H9 (cell line): ENCODE measurements at regions not wholly inside any gene's neighbourhood (a gene's known extent, or its start where the extent isn't known, plus 50 kb on each side); places are given as distances from the start of the nearest gene placed in this dataset.

ENCODE experiments used
- DNase-seq: peaks from one replicate; pipeline ENCODE4 v3.0.0-alpha.2; 2017
- H2AFZ ChIP-seq: one replicate; pipeline ENCODE4 v1.6.1; 2013; ENCODE audit warnings: mild to moderate bottlenecking, low read length, control low read depth, moderate library complexity
- H2AK5ac ChIP-seq: 2 replicates; pipeline ENCODE4 v1.6.1; 2013; ENCODE audit warnings: low read length, control low read depth, mixed read lengths; ENCODE audit not compliant: insufficient read length
- H2BK120ac ChIP-seq: one replicate; pipeline ENCODE4 v1.6.1; 2013; ENCODE audit warnings: low read depth, mild to moderate bottlenecking, low read length, control low read depth, inconsistent platforms; ENCODE audit not compliant: poor library complexity, severe bottlenecking
- H2BK12ac ChIP-seq: 2 replicates; pipeline ENCODE4 v1.6.1; 2013; ENCODE audit warnings: low read length, control low read depth, mixed read lengths, low read depth; ENCODE audit not compliant: insufficient read length
- H2BK15ac ChIP-seq: 2 replicates; pipeline ENCODE4 v1.6.1; 2013; ENCODE audit warnings: low read depth, low read length, control low read depth
- H2BK20ac ChIP-seq: one replicate; pipeline ENCODE4 v1.6.1; 2013; ENCODE audit warnings: low read depth, mild to moderate bottlenecking, low read length, control low read depth, inconsistent platforms; ENCODE audit not compliant: poor library complexity, severe bottlenecking
- H2BK5ac ChIP-seq: 2 replicates; pipeline ENCODE4 v1.6.1; 2013; ENCODE audit warnings: low read length, control low read depth, mixed read lengths; ENCODE audit not compliant: insufficient read length
- H3K14ac ChIP-seq: 2 replicates; pipeline ENCODE4 v1.6.1; 2013; ENCODE audit warnings: low read length, control low read depth; ENCODE audit not compliant: insufficient read depth
- H3K18ac ChIP-seq: 2 replicates; pipeline ENCODE4 v1.6.1; 2013; ENCODE audit warnings: low read depth, mild to moderate bottlenecking, mixed read lengths, low read length, control low read depth; ENCODE audit not compliant: insufficient read length
- H3K23ac ChIP-seq: 2 replicates; pipeline ENCODE4 v1.6.1; 2013; ENCODE audit warnings: low read length, control low read depth, mixed read lengths, low read depth; ENCODE audit not compliant: insufficient read length
- H3K23me2 ChIP-seq: 2 replicates; pipeline ENCODE4 v1.6.1; 2013; ENCODE audit warnings: low read depth, mild to moderate bottlenecking, mixed read lengths, low read length, control low read depth; ENCODE audit not compliant: insufficient read length, poor library complexity, severe bottlenecking
- H3K27ac ChIP-seq: 2 replicates; pipeline ENCODE4 v1.5.1; 2013; ENCODE audit warnings: low read length, control low read depth, mixed read lengths, low read depth; ENCODE audit not compliant: insufficient read length
- H3K27me3 ChIP-seq: 2 replicates; pipeline ENCODE4 v1.6.1; 2013; ENCODE audit warnings: low read length, control low read depth, inconsistent platforms; ENCODE audit not compliant: insufficient read depth
- H3K4ac ChIP-seq: 2 replicates; pipeline ENCODE4 v1.6.1; 2013; ENCODE audit warnings: low read depth, mild to moderate bottlenecking, control low read depth, inconsistent platforms, low read length, moderate library complexity
- H3K4me1 ChIP-seq: 2 replicates; pipeline ENCODE4 v1.6.1; 2013; ENCODE audit warnings: low read length, control low read depth, inconsistent platforms; ENCODE audit not compliant: insufficient read depth
- H3K4me2 ChIP-seq: 2 replicates; pipeline ENCODE4 v1.6.1; 2013; ENCODE audit warnings: low read length, control low read depth, mixed read lengths; ENCODE audit not compliant: insufficient read length, insufficient read depth
- H3K56ac ChIP-seq: 2 replicates; pipeline ENCODE4 v1.6.1; 2013; ENCODE audit warnings: low read depth, mild to moderate bottlenecking, mixed read lengths, low read length, control low read depth; ENCODE audit not compliant: insufficient read length
- H3K79me1 ChIP-seq: 2 replicates; pipeline ENCODE4 v1.6.1; 2013; ENCODE audit warnings: low read depth, mild to moderate bottlenecking, moderate library complexity, low read length, control low read depth, inconsistent platforms; ENCODE audit not compliant: insufficient read depth, poor library complexity, severe bottlenecking
- H3K79me2 ChIP-seq: 2 replicates; pipeline ENCODE4 v1.6.1; 2013; ENCODE audit warnings: low read length, control low read depth, inconsistent platforms; ENCODE audit not compliant: insufficient read depth
- H3K9ac ChIP-seq: 2 replicates; pipeline ENCODE4 v1.6.1; 2013; ENCODE audit warnings: low read length, control low read depth, mixed read lengths; ENCODE audit not compliant: insufficient read length; ENCODE audit errors: extremely low read depth
- H3K9me3 ChIP-seq: one replicate; pipeline ENCODE4 v1.6.1; 2013; ENCODE audit warnings: low read depth, low read length, inconsistent platforms; ENCODE audit not compliant: control insufficient read depth
- H3T11ph ChIP-seq: one replicate; pipeline ENCODE4 v1.6.1; 2013; ENCODE audit warnings: mild to moderate bottlenecking, low read length, control low read depth, inconsistent platforms
- H4K20me1 ChIP-seq: one replicate; pipeline ENCODE4 v1.6.1; 2013; ENCODE audit not compliant: control insufficient read depth, insufficient read length, insufficient read depth
- H4K5ac ChIP-seq: 2 replicates; pipeline ENCODE4 v1.6.1; 2013; ENCODE audit warnings: low read depth, mild to moderate bottlenecking, mixed read lengths, low read length, control low read depth; ENCODE audit not compliant: insufficient read length
- H4K8ac ChIP-seq: replicated peaks from 2 replicates; pipeline ENCODE4 v1.6.1; 2013; ENCODE audit warnings: low read length, control low read depth, mixed read lengths, low read depth; ENCODE audit not compliant: insufficient read length
- H4K91ac ChIP-seq: 2 replicates; pipeline ENCODE4 v1.6.1; 2013; ENCODE audit warnings: low read depth, mild to moderate bottlenecking, moderate library complexity, mixed read lengths, low read length, control low read depth; ENCODE audit not compliant: insufficient read length
- H3K27ac Mint-ChIP-seq, 3 experiments: 2 replicates in 2 of 3; 3 replicates in 1 of 3; pipeline ENCODE4 v1.8.0; 2020 to 2021; ENCODE audit warnings: mixed read lengths in 3 of 3, mild to moderate bottlenecking in 1 of 3, moderate library complexity in 1 of 3
- H3K27me3 Mint-ChIP-seq: 2 replicates; pipeline ENCODE4 v1.8.0; 2021; ENCODE audit warnings: low read depth, mild to moderate bottlenecking, moderate library complexity, mixed read lengths
- H3K36me3 Mint-ChIP-seq, 3 experiments: 2 replicates in 2 of 3; 3 replicates in 1 of 3; pipeline ENCODE4 v1.8.0; 2020 to 2021; ENCODE audit warnings: low read depth in 3 of 3, mixed read lengths in 3 of 3; ENCODE audit not compliant: insufficient read depth in 1 of 3
- H3K4me1 Mint-ChIP-seq, 2 experiments: 2 replicates each; pipeline ENCODE4 v1.8.0; 2020; ENCODE audit warnings: mixed read lengths in 2 of 2
- H3K4me3 Mint-ChIP-seq, 2 experiments: 2 replicates in 1 of 2; 3 replicates in 1 of 2; pipeline ENCODE4 v1.8.0; 2020 to 2021; ENCODE audit warnings: mild to moderate bottlenecking in 2 of 2, mixed read lengths in 2 of 2, moderate library complexity in 1 of 2
- H3K9me3 Mint-ChIP-seq, 2 experiments: 2 replicates in 1 of 2; 3 replicates in 1 of 2; pipeline ENCODE4 v1.8.0; 2020; ENCODE audit warnings: mild to moderate bottlenecking in 2 of 2, mixed read lengths in 2 of 2, moderate library complexity in 1 of 2
- CTCF ChIP-seq: fragments of 200-600 bp; sonication (generic); conservative IDR thresholded peaks from 3 replicates; pipeline ENCODE4 v1.8.0; 2021; ENCODE audit warnings: antibody characterized with exemption, mild to moderate bottlenecking
- WGBS: extraction: QIAGEN DNeasy Blood & Tissue Kit; methylation state at CpG from one replicate; pipeline ENCODE4 v1.1.7; 2013; ENCODE audit warnings: missing lambda C conversion rate, low lambda C conversion rate, mixed read lengths; ENCODE audit not compliant: insufficient read length; ENCODE audit errors: extremely low coverage; 5-methylcytosine and 5-hydroxymethylcytosine counted together

DNA sequence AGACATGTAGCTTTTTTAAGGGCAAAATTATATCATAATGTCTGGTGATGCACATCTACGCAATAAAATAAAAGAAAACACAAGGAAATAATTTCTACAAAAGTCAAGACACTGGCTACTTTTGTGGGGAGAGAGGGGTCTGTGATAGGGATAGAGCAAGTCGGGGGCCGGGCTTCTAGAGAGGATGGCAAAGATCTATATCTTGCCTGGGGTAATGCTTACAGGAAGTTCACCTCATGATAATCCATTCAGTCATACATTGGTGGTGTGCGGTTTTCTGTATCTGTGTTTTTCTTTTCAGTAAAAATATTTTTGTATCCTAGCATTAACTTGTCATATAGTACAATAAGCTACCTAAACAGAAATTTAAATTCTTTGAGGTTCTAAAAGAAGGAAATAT lies 178.8 kb downstream of the ARRDC4 start:
- Histone ChIP-seq H2AFZ (no peak overlapping the region), H3K56ac (no peak overlapping the region), H2AK5ac (no peak overlapping the region), H3K4me2 (no peak overlapping the region), H2BK120ac (no peak overlapping the region), H3K9ac (no peak overlapping the region), H2BK15ac (no peak overlapping the region), H4K91ac (no peak overlapping the region), H3K18ac (no peak overlapping the region), H3K27ac (no peak overlapping the region), H2BK12ac (no peak overlapping the region), H4K5ac (no peak overlapping the region), H3K4me1 (no peaks in the 10 kb centered on the region), H3K14ac (no peak overlapping the region), H3K27me3 (no peaks in the 10 kb centered on the region), H3K23ac (no peak overlapping the region), H3K9me3 (no peaks in the 10 kb centered on the region), H3K23me2 (no peaks in the 10 kb centered on the region), H3K79me1 (no peaks in the 10 kb centered on the region), H4K20me1 (no peaks in the 10 kb centered on the region), H2BK20ac (no peak overlapping the region), H4K8ac (no peak overlapping the region), H3K79me2 (no peaks in the 10 kb centered on the region), H3T11ph (no peak overlapping the region), H3K4ac (no peak overlapping the region), H2BK5ac (no peak overlapping the region)
- no peak overlapping the region for H3K4me3 Mint-ChIP-seq
- WGBS, result no CpG with 5 or more reads among the region's 4 CpGs
- peaks cover 2% of the 10 kb centered on the region in 2 experiments; a peak in 3 of 4 replicates for H3K4me1 Mint-ChIP-seq
- no peak overlapping the region; a peak in 1 of 7 replicates for H3K27ac Mint-ChIP-seq
- H3K27me3 Mint-ChIP-seq, result no peaks in the 10 kb centered on the region
- no peaks in the 10 kb centered on the region for H3K36me3 Mint-ChIP-seq
- H3K9me3 Mint-ChIP-seq, result no peaks in the 10 kb centered on the region
- DNase-seq, result no peak
- TF ChIP-seq CTCF, result no peak
